ENCODE measurements at regions not wholly inside any gene's neighbourhood (a gene's known extent, or its start where the extent isn't known, plus 50 kb on each side); places are given as distances from the start of the nearest gene placed in this dataset.

DNA sequence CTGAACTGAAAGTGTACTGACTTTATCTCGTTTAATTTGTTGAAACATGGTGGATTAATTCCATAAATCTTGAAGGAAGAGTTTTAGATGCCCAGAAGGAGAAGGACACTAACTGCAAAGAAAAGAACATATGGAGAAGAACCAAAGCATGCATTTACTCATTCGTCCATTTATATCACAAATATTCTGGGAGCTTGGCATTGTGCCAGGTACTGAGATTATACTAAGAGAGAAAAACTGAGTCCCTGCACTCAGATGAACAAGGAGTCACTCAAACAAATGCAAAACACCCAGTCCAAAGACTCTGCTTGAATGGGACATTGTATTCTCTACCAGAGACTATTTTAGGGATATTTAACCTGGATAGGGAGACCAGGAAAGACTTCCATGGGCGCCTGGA lies 588.0 kb upstream of the MGMT start:
- TF ChIP-seq, protein P1, sequence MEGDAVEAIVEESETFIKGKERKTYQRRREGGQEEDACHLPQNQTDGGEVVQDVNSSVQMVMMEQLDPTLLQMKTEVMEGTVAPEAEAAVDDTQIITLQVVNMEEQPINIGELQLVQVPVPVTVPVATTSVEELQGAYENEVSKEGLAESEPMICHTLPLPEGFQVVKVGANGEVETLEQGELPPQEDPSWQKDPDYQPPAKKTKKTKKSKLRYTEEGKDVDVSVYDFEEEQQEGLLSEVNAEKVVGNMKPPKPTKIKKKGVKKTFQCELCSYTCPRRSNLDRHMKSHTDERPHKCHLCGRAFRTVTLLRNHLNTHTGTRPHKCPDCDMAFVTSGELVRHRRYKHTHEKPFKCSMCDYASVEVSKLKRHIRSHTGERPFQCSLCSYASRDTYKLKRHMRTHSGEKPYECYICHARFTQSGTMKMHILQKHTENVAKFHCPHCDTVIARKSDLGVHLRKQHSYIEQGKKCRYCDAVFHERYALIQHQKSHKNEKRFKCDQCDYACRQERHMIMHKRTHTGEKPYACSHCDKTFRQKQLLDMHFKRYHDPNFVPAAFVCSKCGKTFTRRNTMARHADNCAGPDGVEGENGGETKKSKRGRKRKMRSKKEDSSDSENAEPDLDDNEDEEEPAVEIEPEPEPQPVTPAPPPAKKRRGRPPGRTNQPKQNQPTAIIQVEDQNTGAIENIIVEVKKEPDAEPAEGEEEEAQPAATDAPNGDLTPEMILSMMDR (IDR thresholded peaks at IDR 0.05; ENCODE audit: insufficient read depth, low read length, severe bottlenecking) = no peak
- Histone ChIP-seq H3K4me3 (ENCODE audit: low read depth, low read length) (no peak overlapping the region), H3K27me3 (ENCODE audit: control insufficient read depth, insufficient read depth, low read length) (no peaks in the 10 kb centered on the region), H3K36me3 (ENCODE audit: control insufficient read depth, insufficient read depth, low read length) (no peaks in the 10 kb centered on the region)
- no peak for DNase-seq (ENCODE audit: low read depth)
- no peak for FAIRE-seq

DNA sequence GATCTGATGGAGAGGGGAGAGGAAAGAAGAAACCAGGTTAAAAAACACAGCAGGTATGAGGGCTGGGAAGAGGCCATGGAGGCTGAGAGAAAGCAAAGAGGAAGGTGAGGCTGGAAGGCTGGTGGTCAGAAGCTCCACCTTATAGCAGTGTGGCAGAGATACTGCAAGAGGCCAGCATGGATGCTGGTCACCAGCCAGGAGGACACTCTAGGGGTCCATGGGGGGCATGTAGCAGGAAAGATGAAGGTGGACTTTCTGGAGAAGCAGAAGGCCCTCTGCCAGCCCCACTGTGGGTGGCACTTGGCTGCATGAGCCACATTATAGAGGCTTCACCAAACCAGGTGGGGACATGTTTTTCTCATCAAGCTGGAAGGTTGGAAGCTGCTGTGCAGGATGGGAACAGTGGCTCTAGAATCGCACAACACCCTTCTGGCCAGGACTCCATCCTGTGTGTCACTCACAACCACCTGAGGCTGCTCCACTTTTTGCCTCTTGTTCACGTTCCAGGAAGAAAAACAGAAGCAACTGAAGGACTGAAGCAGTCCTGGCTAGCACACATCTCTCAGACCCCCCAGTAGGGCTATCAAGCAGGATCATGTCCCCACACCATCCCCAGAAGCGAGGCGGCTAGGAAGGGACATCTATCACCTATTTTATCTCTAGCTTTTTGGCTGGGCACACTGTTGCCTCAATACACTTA lies 587.5 kb upstream of the MGMT start:
- no peaks in the 10 kb centered on the region for H3K36me3 ChIP-seq (ENCODE audit: control insufficient read depth, insufficient read depth, low read length)
- no peak overlapping the region for H3K4me3 ChIP-seq (ENCODE audit: low read depth, low read length)
- no peak for FAIRE-seq
- no peaks in the 10 kb centered on the region for H3K27me3 ChIP-seq (ENCODE audit: control insufficient read depth, insufficient read depth, low read length)
- DNase-seq (ENCODE audit: low read depth) = no peak
- TF ChIP-seq, protein P1 (IDR thresholded peaks at IDR 0.05; ENCODE audit: insufficient read depth, low read length, severe bottlenecking) = no peak

DNA sequence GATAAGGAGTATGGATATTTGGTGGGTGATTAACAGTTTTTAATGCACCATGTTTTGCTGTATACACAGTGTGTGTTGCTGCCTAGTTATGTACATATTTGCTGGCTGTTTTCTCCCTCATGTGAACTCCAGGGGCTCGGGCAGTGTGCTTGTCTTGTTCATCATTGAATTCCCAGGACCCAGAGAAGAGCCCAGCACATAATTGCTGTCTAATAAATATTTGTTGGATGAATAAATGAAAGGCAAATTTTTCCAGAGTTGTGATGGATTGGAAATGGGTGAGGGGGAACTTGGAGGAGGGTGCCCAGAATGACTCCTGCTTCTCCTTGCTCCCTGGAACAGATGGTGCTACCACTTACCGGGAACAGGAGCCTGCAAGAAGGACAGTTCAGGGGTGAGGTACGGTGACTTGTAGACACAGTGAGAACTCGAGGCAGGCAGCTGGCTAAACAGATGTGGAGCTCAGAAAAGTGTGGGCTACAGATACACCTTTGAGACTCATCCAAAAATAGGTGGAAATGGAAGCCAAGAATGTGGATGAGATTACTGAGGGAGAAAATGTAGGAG lies 586.8 kb upstream of the MGMT start:
- FAIRE-seq (no peak), DNase-seq (ENCODE audit: low read depth) (no peak)
- TF ChIP-seq, protein P1 (IDR thresholded peaks at IDR 0.05; ENCODE audit: insufficient read depth, low read length, severe bottlenecking) = no peak
- Histone ChIP-seq H3K27me3 (ENCODE audit: control insufficient read depth, insufficient read depth, low read length) (no peaks in the 10 kb centered on the region), H3K36me3 (ENCODE audit: control insufficient read depth, insufficient read depth, low read length) (no peaks in the 10 kb centered on the region), H3K4me3 (ENCODE audit: low read depth, low read length) (no peak overlapping the region)

DNA sequence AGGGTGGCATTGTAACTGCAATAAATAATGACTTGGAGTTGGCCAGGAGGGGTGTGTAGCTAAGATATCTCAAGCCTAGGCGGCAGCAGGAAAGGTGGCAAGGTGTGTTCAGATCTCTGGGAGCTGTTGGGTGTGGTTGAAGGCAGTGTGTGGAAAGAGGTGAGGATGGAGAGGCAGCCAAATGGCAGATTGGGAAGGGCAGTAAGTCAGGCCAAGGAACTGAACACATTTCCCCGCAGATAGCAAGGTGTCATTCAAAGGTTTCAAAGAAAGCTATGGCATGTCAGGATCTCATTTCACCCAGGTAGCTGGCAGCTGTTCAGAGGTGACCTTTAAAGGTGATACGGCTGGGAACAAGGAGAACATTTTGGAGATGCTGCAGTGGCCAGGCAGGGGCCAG lies 586.0 kb upstream of the MGMT start:
- Histone ChIP-seq H3K27me3 (ENCODE audit: control insufficient read depth, insufficient read depth, low read length) (no peaks in the 10 kb centered on the region), H3K36me3 (ENCODE audit: control insufficient read depth, insufficient read depth, low read length) (no peaks in the 10 kb centered on the region), H3K4me3 (ENCODE audit: low read depth, low read length) (no peak overlapping the region)
- FAIRE-seq (no peak), DNase-seq (ENCODE audit: low read depth) (no peak)
- TF ChIP-seq, protein P1 (IDR thresholded peaks at IDR 0.05; ENCODE audit: insufficient read depth, low read length, severe bottlenecking) = no peak

DNA sequence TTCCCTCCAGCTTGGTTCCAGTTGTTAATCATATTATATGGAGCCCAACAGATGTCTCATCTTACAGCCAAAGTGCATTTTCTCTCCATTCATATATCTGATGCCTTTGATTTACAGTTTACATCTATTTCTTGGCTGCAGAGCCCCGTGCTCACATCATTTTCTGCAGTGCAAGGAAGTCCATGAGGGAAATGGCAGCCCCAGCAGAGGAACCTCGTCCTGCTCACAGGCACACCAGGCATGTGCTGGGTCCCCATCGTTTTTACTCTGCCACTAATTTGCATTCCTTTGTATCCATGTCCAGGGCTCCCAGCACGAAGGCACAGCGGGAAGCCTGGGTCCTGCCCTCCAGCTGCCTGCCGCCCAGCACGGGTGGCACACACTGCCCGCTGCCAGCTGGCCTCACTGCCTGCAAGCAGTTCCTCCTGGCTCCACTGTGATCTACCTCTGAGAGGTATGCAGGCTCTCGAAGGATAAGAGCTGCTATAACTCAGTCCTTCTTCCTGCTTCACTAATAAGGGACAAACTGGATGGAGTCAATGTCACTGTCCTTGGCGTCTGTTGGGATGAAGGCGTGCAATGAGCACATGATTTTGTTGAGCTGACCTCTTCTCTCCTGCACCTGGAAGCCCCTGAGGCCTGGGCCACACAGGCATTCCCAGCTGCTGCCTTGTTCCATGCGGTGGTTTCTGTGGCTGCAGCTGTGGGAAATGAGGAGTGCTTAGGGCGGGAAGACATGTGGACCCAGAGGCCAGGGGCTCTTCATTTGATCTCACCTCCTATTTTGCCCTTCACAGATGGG lies 583.6 kb upstream of the MGMT start:
- no peaks in the 10 kb centered on the region for H3K36me3 ChIP-seq (ENCODE audit: control insufficient read depth, insufficient read depth, low read length)
- FAIRE-seq (no peak), DNase-seq (ENCODE audit: low read depth) (no peak)
- no peak overlapping the region for H3K4me3 ChIP-seq (ENCODE audit: low read depth, low read length)
- TF ChIP-seq, protein P1 (IDR thresholded peaks at IDR 0.05; ENCODE audit: insufficient read depth, low read length, severe bottlenecking) = no peak
- no peaks in the 10 kb centered on the region for H3K27me3 ChIP-seq (ENCODE audit: control insufficient read depth, insufficient read depth, low read length)

All from bronchial epithelial cell (primary cell).